SK-N-SH treated with all-trans-retinoic acid at 6 μM for 48 hours (cell line): ENCODE measurements at regions not wholly inside any gene's neighbourhood (a gene's known extent, or its start where the extent isn't known, plus 50 kb on each side); places are given as distances from the start of the nearest gene placed in this dataset.

Experiments used
- ATAC-seq: fragments of 200-7000 bp; cut with Tn5 transposase; 3 replicates; pipeline ENCODE4 v1.9.1; 2020; ENCODE audit warnings: mild to moderate bottlenecking, moderate library complexity
- BACH2 ChIP-seq: fragments of 250-450 bp; sonication (Bioruptor Pico); IDR thresholded peaks from 2 replicates; pipeline ENCODE4 v1.9.0; 2021; ENCODE audit warnings: mild to moderate bottlenecking, borderline replicate concordance
- GLIS3 ChIP-seq: fragments of 250-450 bp; sonication (Bioruptor Pico); IDR thresholded peaks from 2 replicates; pipeline ENCODE4 v1.5.0; 2020; ENCODE audit warnings: mild to moderate bottlenecking, moderate library complexity
- ISL1 ChIP-seq: fragments of 250-450 bp; sonication (Bioruptor Pico); IDR thresholded peaks from 2 replicates; pipeline ENCODE4 v2.1.2; 2022; ENCODE audit warnings: mild to moderate bottlenecking, moderate library complexity
- OSR1 ChIP-seq: fragments of 250-450 bp; sonication (Bioruptor Pico); IDR thresholded peaks from 2 replicates; pipeline ENCODE4 v1.8.0; 2022; ENCODE audit warnings: moderate library complexity, mild to moderate bottlenecking, inconsistent platforms
- PPARA ChIP-seq: fragments of 250-450 bp; sonication (Bioruptor Pico); IDR thresholded peaks from 2 replicates; pipeline ENCODE4 v1.5.0; 2020; ENCODE audit warnings: mild to moderate bottlenecking, borderline replicate concordance
- RARB ChIP-seq: fragments of 250-450 bp; sonication (Bioruptor Pico); IDR thresholded peaks from 2 replicates; pipeline ENCODE4 v1.8.0; 2021; ENCODE audit warnings: mild to moderate bottlenecking, moderate library complexity
- TCF4 ChIP-seq: fragments of 250-450 bp; sonication (Bioruptor Pico); IDR thresholded peaks from 2 replicates; pipeline ENCODE4 v1.8.0; 2021; ENCODE audit warnings: mild to moderate bottlenecking, moderate library complexity, borderline replicate concordance
- ZC3H10 ChIP-seq: fragments of 250-450 bp; sonication (Bioruptor Pico); IDR thresholded peaks from 2 replicates; pipeline ENCODE4 v1.5.1; 2021; ENCODE audit warnings: mild to moderate bottlenecking, moderate library complexity
- ZFP3 ChIP-seq: fragments of 250-450 bp; sonication (Bioruptor Pico); IDR thresholded peaks from 2 replicates; pipeline ENCODE4 v1.5.0; 2020; ENCODE audit warnings: mild to moderate bottlenecking, moderate library complexity
- ZFP30 ChIP-seq: fragments of 450-650 bp; formaldehyde crosslinking; IDR thresholded peaks from 2 replicates; pipeline ENCODE4 v1.5.0; 2022; ENCODE audit warnings: mild to moderate bottlenecking, moderate library complexity
- ZNF565 ChIP-seq: fragments of 450-650 bp; formaldehyde crosslinking; conservative IDR thresholded peaks from 2 replicates; pipeline ENCODE4 v1.5.0; 2020; ENCODE audit warnings: low read depth, mild to moderate bottlenecking, moderate library complexity
- ZNF70 ChIP-seq: fragments of 450-650 bp; formaldehyde crosslinking; IDR thresholded peaks from 2 replicates; pipeline ENCODE4 v1.5.0; 2020; ENCODE audit warnings: mild to moderate bottlenecking, moderate library complexity
- ZNF8 ChIP-seq: fragments of 450-650 bp; formaldehyde crosslinking; IDR thresholded peaks from 2 replicates; pipeline ENCODE4 v1.5.0; 2020; ENCODE audit warnings: mild to moderate bottlenecking, moderate library complexity
- TF ChIP-seq, protein P1 (sequence below): fragments of 250-450 bp; sonication (Bioruptor Pico); IDR thresholded peaks from 2 replicates; pipeline ENCODE4 v1.5.1; 2020; ENCODE audit warnings: low read depth, mild to moderate bottlenecking, moderate library complexity
- TF ChIP-seq, protein P2 (sequence below): fragments of 250-450 bp; sonication (Bioruptor Pico); IDR thresholded peaks from 2 replicates; pipeline ENCODE4 v1.8.0; 2020; ENCODE audit warnings: mild to moderate bottlenecking, moderate library complexity, borderline replicate concordance
- TF ChIP-seq, protein P3 (sequence below): fragments of 250-450 bp; sonication (Bioruptor Pico); IDR thresholded peaks from 2 replicates; pipeline ENCODE4 v1.8.0; 2021; ENCODE audit warnings: low read depth, mild to moderate bottlenecking, moderate library complexity, borderline replicate concordance
- TF ChIP-seq, protein P4 (sequence below): fragments of 250-450 bp; sonication (Bioruptor Pico); IDR thresholded peaks from 2 replicates; pipeline ENCODE4 v1.5.1; 2021; ENCODE audit warnings: mild to moderate bottlenecking, moderate library complexity
- TF ChIP-seq, protein P5 (sequence below): fragments of 250-450 bp; sonication (Bioruptor Pico); IDR thresholded peaks from 2 replicates; pipeline ENCODE4 v1.5.0; 2020; ENCODE audit warnings: mild to moderate bottlenecking, moderate library complexity

DNA sequence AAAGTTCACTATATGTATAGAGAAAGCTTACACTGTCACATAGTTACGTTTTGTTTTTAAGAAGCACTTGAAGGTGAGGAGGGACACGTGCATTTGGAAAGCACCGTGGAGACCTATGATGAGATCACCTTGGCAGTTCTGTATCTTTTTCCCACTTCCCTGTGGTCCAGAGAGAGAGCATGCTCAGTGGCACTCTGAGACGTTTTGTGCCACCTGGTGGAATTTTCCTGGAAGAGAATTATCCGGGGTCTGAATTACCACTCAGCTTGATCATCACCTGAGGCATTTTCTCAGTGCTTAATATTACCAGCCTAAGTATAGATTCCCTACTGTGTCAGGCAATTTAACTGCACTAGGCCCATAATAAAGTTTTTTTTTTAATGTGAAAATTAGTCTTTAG is 469.4 kb upstream of the SMIM21 start (continued):
- TF ChIP-seq ZFP3 (CRISPR knock-in tag): no peak
- no peak for TF ChIP-seq ISL1 (CRISPR knock-in tag)
- no peak for TF ChIP-seq ZFP30 (CRISPR knock-in tag)
- TF ChIP-seq, protein P1, sequence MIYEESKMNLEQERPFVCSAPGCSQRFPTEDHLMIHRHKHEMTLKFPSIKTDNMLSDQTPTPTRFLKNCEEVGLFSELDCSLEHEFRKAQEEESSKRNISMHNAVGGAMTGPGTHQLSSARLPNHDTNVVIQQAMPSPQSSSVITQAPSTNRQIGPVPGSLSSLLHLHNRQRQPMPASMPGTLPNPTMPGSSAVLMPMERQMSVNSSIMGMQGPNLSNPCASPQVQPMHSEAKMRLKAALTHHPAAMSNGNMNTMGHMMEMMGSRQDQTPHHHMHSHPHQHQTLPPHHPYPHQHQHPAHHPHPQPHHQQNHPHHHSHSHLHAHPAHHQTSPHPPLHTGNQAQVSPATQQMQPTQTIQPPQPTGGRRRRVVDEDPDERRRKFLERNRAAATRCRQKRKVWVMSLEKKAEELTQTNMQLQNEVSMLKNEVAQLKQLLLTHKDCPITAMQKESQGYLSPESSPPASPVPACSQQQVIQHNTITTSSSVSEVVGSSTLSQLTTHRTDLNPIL: no peak
- TF ChIP-seq RARB (CRISPR knock-in tag): no peak
- TF ChIP-seq, all 23 proteins: peak for 0

DNA sequence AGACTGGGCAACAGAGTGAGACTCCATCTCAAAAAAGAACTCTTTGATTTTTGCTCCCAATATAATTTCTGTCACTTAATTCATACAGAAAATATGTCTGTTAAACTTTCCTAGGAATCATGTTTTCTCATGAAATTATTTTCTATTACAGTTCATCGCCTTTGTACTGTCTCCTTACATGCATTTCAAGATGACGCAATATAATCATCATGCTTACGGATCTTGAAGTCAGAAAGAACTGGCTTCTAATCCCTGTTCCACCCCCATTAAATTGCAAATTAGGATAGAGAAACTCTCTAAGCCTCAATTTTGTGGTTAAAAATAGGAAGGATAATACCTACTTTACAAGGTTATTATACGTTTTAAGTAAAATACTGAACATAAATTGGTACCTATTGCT is 467.6 kb upstream of the SMIM21 start:
- no peak for ATAC-seq
- TF ChIP-seq, protein P2, sequence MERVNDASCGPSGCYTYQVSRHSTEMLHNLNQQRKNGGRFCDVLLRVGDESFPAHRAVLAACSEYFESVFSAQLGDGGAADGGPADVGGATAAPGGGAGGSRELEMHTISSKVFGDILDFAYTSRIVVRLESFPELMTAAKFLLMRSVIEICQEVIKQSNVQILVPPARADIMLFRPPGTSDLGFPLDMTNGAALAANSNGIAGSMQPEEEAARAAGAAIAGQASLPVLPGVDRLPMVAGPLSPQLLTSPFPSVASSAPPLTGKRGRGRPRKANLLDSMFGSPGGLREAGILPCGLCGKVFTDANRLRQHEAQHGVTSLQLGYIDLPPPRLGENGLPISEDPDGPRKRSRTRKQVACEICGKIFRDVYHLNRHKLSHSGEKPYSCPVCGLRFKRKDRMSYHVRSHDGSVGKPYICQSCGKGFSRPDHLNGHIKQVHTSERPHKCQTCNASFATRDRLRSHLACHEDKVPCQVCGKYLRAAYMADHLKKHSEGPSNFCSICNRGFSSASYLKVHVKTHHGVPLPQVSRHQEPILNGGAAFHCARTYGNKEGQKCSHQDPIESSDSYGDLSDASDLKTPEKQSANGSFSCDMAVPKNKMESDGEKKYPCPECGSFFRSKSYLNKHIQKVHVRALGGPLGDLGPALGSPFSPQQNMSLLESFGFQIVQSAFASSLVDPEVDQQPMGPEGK (CRISPR knock-in tag): no peak
- TF ChIP-seq ZC3H10 (no peak), ZNF8 (CRISPR knock-in tag) (no peak), ZFP30 (CRISPR knock-in tag) (no peak), RARB (CRISPR knock-in tag) (no peak), PPARA (CRISPR knock-in tag) (no peak), BACH2 (CRISPR knock-in tag) (no peak), ZNF70 (no peak), OSR1 (CRISPR knock-in tag) (no peak), ZNF565 (CRISPR knock-in tag) (no peak)
- TF ChIP-seq, protein P3, sequence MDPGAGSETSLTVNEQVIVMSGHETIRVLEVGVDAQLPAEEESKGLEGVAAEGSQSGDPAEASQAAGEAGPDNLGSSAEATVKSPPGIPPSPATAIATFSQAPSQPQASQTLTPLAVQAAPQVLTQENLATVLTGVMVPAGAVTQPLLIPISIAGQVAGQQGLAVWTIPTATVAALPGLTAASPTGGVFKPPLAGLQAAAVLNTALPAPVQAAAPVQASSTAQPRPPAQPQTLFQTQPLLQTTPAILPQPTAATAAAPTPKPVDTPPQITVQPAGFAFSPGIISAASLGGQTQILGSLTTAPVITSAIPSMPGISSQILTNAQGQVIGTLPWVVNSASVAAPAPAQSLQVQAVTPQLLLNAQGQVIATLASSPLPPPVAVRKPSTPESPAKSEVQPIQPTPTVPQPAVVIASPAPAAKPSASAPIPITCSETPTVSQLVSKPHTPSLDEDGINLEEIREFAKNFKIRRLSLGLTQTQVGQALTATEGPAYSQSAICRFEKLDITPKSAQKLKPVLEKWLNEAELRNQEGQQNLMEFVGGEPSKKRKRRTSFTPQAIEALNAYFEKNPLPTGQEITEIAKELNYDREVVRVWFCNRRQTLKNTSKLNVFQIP (CRISPR knock-in tag): no peak
- TF ChIP-seq, protein P1: no peak

DNA sequence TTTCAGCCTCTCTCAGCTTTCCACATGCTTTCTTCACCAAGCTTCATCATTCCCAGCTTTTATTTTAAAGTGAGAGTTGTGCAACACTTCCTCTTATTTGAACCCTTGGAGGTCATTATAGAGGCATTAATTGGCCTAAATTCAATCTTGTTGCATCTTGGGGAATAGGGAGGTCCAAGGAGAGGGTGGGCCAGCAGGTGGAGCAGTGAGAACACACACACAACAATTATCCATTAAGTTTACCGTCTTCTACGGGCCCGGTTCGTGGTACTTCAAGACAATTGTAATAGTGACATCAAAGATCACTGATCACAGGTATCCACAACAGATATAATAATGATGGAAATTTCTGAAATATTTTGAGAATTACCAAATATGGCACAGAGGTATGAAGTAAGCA is 457.2 kb upstream of the SMIM21 start:
- TF ChIP-seq, protein P4, sequence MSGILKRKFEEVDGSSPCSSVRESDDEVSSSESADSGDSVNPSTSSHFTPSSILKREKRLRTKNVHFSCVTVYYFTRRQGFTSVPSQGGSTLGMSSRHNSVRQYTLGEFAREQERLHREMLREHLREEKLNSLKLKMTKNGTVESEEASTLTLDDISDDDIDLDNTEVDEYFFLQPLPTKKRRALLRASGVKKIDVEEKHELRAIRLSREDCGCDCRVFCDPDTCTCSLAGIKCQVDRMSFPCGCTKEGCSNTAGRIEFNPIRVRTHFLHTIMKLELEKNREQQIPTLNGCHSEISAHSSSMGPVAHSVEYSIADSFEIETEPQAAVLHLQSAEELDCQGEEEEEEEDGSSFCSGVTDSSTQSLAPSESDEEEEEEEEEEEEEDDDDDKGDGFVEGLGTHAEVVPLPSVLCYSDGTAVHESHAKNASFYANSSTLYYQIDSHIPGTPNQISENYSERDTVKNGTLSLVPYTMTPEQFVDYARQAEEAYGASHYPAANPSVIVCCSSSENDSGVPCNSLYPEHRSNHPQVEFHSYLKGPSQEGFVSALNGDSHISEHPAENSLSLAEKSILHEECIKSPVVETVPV: no peak
- no peak for TF ChIP-seq ZNF565 (CRISPR knock-in tag)
- TF ChIP-seq, protein P3 (CRISPR knock-in tag): no peak
- no peak for TF ChIP-seq OSR1 (CRISPR knock-in tag)
- TF ChIP-seq PPARA (CRISPR knock-in tag): no peak
- TF ChIP-seq GLIS3 (CRISPR knock-in tag): no peak
- no peak for TF ChIP-seq ZNF8 (CRISPR knock-in tag)
- no peak for TF ChIP-seq ZC3H10
- no peak for ATAC-seq

DNA sequence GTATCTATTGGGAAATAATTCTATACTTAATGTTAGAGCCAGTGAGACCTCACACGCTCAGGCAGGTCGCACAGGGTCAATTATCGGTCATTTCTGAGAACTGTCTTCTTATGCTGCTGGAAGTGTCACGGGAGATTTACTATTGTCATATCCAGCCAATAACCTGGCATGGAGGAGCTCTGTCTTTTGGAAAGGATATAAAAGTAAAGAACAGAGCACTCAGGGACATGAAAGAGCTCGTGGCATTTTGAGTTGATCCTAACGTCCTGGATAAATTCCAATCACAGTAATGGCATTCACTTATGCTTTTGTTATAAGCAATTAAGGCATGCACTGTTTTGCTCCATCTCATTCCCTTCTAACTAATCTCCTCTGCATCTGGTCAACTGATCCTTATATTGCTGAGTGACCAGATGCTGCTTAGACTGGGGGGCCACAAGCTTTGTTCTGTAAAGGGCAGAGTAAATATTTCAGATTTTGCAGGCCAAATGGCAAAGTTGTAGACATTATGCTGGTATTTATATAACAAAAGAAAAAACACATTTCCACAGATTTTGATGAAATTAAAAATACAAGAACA is 453.5 kb upstream of the SMIM21 start:
- peak; percentile 74 for TF ChIP-seq ISL1 (CRISPR knock-in tag)
- TF ChIP-seq, protein P5, sequence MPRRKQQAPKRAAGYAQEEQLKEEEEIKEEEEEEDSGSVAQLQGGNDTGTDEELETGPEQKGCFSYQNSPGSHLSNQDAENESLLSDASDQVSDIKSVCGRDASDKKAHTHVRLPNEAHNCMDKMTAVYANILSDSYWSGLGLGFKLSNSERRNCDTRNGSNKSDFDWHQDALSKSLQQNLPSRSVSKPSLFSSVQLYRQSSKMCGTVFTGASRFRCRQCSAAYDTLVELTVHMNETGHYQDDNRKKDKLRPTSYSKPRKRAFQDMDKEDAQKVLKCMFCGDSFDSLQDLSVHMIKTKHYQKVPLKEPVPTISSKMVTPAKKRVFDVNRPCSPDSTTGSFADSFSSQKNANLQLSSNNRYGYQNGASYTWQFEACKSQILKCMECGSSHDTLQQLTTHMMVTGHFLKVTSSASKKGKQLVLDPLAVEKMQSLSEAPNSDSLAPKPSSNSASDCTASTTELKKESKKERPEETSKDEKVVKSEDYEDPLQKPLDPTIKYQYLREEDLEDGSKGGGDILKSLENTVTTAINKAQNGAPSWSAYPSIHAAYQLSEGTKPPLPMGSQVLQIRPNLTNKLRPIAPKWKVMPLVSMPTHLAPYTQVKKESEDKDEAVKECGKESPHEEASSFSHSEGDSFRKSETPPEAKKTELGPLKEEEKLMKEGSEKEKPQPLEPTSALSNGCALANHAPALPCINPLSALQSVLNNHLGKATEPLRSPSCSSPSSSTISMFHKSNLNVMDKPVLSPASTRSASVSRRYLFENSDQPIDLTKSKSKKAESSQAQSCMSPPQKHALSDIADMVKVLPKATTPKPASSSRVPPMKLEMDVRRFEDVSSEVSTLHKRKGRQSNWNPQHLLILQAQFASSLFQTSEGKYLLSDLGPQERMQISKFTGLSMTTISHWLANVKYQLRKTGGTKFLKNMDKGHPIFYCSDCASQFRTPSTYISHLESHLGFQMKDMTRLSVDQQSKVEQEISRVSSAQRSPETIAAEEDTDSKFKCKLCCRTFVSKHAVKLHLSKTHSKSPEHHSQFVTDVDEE (CRISPR knock-in tag): 0 out of 2 replicates have a peak, but pooled peaks have one; percentile 36
- no peak for TF ChIP-seq ZNF70
- peak; percentile 60; the same call in 1 of the 2 replicates for TF ChIP-seq TCF4 (CRISPR knock-in tag)
- TF ChIP-seq, all 23 proteins: peak for 3
- ATAC-seq: no peak
